Inflammatory macrophage treated with lipopolysaccharide for 4 hours (primary cell): ENCODE measurements at regions not wholly inside any gene's neighbourhood (a gene's known extent, or its start where the extent isn't known, plus 50 kb on each side); places are given as distances from the start of the nearest gene placed in this dataset.

Source experiments
- DNase-seq: peaks from one replicate; pipeline ENCODE4 v3.0.0-alpha.2; 2020

- no peak for DNase-seq
These were observed 202.2 kb upstream of the PIK3C3 start for GRCh38 chr18:41752826-41753225.

DNA sequence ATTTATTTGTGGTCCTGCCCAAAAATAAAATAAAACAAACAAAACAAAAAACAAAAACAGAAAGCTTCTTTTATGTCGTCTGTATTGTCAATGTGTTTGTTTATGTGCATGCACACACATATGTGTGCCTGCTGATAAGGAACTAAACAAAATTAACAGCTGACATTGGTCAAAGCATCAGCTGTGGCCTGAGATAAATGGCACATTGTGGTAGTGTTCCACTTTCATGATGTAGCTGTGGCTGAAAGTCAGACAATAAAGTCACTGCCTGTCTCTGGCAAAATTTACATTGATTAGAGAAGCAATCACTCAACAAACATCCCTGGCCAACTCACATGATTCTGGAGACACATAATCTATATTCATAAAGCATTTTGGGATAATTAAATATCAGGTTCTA lies 203.4 kb upstream of the PIK3C3 start:
- no peak for DNase-seq

- no peak for DNase-seq
These were observed 203.9 kb upstream of the PIK3C3 start for GRCh38 chr18:41751161-41751560.

DNA sequence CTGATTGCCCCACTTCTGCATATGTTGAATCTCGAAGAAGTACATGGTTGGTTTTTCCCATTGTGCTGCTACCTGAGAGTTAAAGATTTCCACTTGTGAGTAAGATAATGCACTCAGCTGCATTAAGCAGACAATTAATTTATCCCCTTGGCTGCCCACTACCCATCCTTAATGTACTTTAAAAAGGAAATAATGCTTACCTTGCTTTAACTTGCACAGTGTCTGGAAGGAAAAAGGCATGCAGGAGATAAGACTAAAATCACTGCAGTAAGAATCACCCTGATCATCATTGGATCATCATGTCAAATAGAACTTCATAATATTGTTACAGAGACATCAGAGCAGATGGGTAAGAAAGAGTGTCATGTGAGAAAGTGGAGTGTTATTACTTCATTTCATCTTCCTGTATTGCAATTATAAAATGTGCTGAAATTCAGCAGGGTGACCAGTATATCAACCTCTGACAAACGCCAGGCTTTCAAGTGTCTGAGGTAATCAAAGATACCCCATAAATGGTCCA lies 207.3 kb upstream of the PIK3C3 start:
- DNase-seq: no peak

GRCh38 chr18:41745166-41746049 lies 209.6 kb upstream of the PIK3C3 start:
- no peak for DNase-seq

- DNase-seq: no peak
These were observed 210.5 kb upstream of the PIK3C3 start for GRCh38 chr18:41744421-41745030.

- DNase-seq: no peak
These were observed 217.8 kb upstream of the PIK3C3 start for GRCh38 chr18:41737218-41737617.

DNA sequence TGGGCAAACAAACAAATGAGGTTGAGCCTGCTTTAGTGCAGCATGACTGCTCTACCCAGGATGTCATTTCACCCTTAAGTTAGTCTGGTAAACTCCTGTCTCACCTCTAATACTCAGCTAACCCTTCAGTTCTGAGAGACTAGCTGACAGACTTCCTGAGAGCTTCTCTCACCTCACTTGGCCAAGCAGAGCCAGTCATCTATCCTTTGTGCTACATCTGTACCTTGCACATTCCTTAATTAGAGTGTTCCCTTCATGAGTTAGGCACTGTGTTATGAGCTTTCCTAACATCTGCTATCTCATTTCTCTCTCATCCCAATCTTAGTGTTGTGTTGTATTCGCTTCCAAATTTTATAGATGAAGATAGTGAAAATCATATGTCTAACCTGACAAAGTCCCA lies 220.1 kb upstream of the PIK3C3 start:
- DNase-seq: no peak

GRCh38 chr18:41732356-41732755 lies 222.7 kb upstream of the PIK3C3 start:
- DNase-seq: no peak

- DNase-seq: no peak
These were observed 223.2 kb upstream of the PIK3C3 start for GRCh38 chr18:41731884-41732283.

GRCh38 chr18:41724195-41724594 lies 230.8 kb upstream of the PIK3C3 start:
- DNase-seq: no peak

DNA sequence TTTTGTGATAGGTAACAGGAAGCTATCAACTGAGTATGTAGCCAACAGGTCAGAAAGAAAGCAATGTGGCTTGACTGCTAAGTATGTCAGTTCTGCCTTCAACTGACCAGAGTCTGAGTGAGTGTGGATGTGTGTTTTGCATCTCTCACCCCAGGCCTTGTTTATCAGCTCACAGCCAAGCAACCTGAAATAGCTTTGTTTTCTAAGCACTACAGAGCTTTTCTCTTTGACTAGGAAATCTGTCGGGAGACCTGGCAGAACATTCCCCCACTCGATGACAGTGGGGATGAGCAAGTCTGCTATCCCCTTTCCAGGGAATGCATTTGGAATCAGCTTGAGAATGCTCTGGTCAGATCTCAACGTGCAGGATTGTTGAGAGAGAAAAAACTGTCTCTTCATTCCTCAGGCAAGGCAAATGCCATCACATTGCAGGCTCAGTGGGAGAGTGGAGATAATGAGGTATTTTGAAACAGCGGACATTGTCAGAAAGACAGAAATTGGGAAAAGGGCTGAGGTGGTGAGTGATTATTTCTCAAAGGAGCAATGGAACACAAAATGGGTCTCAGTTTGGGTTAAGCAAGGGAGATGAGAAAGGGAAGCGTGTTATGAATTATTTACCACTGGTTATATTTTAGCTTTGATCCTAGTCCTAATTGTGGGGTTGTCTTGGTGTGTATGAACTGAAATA lies 233.8 kb upstream of the PIK3C3 start:
- DNase-seq: no peak

DNA sequence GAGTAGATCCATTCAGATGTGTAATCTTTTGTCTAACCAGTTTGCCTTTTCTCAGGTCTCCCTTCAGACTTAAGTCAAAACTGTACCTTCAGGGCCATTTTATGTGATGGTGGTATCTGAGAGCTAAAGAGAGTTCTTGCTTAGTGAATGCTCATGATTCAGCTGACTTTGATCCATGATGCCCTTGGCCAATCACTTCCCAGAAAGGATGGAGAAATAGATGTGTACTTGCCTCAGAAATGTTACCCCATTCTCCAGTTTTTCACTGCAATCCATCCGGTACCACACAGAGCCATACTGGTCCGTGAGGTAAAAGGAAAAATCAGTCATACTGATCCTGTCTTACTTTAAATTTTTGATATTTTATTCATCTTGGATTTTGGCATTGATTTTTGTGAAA lies 234.8 kb upstream of the PIK3C3 start:
- no peak for DNase-seq

DNA sequence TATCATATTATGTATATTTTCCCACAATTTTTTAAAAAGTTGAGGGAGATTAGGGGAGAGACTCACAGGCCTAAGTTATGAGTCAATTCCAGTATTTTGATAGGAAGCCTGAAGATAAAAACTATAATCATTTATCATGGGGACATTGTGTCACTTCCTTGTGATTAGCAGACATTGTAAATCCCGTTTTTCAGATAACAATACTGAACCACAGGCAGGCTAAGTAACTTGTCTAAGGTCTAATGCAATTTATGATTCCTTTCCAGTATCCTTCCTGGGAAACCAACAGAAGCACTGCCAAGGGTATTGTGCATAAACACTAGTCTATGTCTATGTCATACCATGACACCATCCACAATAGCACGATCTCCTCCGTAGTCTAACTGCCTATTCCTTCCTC lies 235.2 kb upstream of the PIK3C3 start:
- no peak for DNase-seq

DNA sequence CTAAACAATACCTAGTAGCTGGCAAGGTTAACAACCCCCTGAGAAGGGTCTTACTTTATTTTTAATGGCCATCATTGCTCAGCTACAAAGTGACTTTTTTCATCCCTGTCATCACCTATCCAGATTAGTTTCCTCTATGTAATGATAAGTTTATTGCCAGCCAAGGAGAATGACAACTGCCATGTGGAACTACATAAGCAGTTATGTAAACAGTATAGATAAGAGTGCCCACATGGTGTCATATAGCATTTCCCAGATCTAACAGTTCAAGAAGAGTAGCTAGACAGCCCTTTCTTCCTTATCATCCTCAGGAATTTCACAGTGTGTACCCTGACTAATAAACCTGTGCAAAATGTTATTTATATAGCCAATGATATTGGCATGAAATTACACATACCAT lies 240.2 kb upstream of the PIK3C3 start:
- no peak for DNase-seq

DNA sequence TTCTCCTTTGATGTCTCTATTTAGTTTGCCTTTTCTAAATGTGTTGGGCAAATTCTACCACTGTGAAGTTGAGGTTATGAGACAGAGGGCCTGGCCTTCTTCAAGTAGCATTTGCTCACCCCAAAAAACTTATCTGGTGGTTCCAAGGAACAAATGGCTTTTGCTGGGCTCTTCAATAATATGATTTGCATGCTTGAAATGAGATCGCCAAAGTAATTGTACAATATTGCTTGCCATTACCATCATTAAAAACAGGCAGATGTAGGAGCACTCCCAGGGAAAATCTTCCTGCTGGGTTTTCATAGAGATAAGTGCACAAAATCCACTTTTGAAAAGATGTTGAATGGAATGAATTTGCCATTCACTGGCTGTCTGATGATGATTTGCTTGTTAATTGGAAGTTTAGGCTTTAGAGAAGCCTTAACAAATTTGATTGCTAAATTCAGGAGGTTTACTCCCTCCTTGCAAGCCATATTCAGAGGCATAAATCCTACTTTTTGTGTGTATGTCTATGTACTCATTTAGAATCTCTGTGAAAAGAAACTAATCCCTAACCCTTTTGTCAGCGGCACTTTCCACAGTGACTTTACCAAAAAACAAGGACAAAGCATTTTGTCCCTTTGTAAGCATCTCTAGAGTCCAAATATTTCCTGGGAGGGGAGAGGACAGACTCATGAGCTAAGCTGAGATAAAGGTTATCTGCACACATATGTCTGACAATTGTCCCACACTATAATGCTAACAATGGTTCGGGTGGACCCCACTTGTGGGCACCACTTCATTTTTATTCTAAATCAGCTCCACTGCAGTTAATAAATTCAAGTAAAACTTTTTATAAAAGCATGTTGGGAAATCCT lies 240.8 kb upstream of the PIK3C3 start:
- no peak for DNase-seq

DNA sequence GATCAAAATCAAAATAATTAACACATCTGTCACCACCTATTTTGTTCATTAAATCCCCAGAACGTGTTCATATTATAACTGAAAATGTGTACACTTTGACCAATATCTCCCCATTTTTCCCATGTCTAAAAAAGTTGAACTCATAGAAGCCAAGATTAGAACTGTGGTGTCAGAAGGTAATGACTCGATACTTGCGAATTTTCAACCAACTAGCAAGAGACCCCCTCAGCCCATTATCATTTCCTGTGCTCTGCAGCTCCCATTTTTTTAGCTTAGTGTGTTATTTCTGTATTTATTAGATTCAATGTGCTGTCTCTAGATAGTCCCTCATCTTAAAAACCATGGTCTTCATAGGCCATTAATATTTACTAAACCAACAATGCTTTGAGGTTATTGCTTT lies 248.7 kb upstream of the PIK3C3 start:
- no peak for DNase-seq

DNA sequence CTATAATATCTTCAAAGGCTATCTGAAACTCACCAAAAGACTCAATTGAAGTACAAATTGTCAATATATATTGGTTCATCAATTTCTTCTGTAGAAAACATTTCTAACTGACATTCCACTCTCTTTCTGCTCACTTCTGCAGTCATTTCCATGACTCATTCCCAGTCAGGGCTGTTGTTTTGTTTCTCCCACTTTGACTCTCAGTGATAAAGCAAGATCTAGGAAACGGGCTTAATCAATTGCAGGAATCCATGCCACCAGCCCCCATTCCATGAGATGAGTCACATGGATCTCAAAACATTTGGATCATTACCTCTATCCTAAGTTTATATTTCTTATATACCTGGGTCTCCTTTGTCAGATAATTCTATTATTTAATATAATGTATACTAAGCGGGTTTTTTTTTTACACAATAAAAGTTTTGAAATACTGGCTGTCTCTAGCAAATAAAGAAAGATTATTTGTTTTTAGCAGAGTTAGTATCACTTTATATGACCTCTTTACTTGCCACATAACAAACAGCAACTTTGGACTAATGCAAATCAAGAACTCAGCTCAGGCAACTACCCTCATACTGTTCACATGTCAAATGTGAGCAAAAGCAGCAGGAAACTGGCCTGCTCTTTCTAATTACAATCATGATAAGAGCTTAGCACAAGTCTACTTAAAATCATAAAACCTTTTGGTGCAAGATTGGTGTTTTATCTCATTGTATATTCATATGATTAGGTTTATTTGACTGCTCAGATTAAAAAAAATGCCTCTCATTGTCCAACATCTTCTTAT lies 251.1 kb upstream of the PIK3C3 start:
- DNase-seq: no peak

- no peak for DNase-seq
These were observed 254.6 kb upstream of the PIK3C3 start for GRCh38 chr18:41700416-41700815.

- DNase-seq: no peak
These were observed 259.6 kb upstream of the PIK3C3 start for GRCh38 chr18:41695441-41695840.

GRCh38 chr18:41693008-41693407 lies 262.0 kb upstream of the PIK3C3 start:
- no peak for DNase-seq
